COR-L47 (cell line): ENCODE measurements at regions not wholly inside any gene's neighbourhood (a gene's known extent, or its start where the extent isn't known, plus 50 kb on each side); places are given as distances from the start of the nearest gene placed in this dataset.
"Not testable (repeated sequence)": the region's sequence is repeated elsewhere in the genome, so short reads cannot be mapped to it uniquely, and the experiment has no call there.

Experiments used
- DNase-seq: peaks from one replicate; lab custom pipeline; 2025; lab: John Stamatoyannopoulos, UW

GRCh38 chr9:108039012-108039411 lies 549.4 kb upstream of the KLF4 start:
- DNase-seq = no peak

GRCh38 chr9:108035487-108035886 lies 545.9 kb upstream of the KLF4 start:
- DNase-seq = no peak

DNA sequence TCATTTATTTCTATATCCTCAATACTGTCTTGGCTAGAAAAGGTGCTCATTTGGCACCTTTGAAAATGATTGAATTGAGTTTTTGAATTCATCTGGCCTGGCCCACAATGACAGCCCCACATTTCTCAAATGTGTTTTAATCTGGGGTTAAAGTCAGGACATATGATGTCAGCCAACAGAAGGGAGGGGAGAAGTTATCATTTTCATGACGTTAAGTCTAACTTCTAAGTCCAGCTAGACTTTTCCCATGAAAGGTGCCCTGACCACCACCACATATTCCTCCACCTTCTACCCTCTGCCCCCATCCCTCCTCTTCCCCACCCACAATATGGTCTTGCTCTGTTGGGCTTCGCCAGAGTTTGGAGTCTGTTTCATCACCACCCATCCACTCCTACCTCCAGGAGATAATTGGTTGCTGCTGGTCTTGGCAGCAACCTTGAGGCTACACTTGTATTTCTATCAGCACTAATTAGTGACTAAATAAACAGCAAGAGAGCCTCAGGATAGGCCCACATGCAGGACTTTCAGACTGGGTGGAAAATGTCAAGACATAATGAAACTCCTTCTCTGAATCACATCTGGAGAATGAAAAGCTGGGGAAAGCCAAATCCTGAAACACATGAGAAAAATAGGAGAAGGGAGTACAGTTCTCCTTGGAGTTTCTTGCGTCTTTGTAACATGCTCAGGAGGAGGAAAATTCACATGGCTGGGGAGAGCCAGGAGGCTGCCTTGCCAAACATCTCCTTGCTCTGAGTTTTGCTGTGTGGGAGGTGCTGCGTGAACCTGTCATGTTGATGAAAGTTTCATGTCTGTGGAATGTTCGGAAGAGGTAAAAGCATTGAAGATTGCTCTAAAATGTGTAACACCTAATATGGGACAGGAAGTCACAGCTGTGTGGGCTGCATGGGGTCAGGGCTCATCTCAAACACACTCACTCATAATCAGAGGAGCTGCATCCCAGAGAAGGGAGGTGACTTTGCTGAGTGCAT lies 544.7 kb upstream of the KLF4 start:
- no peak for DNase-seq

- not testable (repeated sequence) for DNase-seq
Measured at GRCh38 chr9:108032079-108032478, 542.5 kb upstream of the KLF4 start.

DNA sequence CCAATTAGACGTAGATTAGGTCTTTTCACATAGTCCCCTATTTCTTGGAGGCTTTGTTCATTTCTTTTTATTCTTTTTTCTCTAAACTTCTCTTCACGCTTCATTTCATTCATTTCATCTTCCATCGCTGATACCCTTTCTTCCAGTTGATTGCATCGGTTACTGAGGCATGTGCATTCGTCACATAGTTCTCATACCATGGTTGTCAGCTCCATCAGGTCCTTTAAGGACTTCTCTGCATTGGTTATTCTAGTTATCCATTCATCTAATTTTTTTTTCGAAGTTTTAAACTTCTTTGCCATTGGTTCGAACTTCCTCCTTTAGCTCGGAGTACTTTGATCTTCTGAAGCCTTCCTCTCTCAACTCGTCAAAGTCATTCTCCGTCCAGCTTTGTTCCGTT lies 541.7 kb upstream of the KLF4 start:
- not testable (repeated sequence) for DNase-seq

GRCh38 chr9:108026718-108027117 lies 537.1 kb upstream of the KLF4 start:
- DNase-seq = not testable (repeated sequence)

DNA sequence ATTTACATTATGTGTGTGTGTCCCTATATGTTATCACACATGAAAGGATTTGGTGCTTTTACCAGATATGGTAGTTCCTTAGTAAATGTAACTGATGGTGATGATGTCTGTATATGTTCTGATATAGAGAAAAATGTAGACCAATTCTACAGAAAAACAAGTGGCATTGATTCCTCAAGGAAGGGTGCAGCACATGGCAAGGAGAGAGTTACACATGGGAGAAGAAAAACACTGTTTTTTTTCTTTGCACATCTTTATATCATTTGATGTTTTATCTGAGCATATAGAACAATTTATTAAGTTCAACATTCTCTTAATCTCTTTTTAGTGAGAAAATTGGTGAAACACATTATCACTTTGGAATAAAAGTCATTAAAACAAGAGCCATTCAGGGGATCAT lies 535.0 kb upstream of the KLF4 start:
- DNase-seq = no peak

GRCh38 chr9:108022246-108022935 lies 532.8 kb upstream of the KLF4 start:
- DNase-seq = no peak

- no peak for DNase-seq
Measured at GRCh38 chr9:108021096-108021710, 531.6 kb upstream of the KLF4 start.

DNA sequence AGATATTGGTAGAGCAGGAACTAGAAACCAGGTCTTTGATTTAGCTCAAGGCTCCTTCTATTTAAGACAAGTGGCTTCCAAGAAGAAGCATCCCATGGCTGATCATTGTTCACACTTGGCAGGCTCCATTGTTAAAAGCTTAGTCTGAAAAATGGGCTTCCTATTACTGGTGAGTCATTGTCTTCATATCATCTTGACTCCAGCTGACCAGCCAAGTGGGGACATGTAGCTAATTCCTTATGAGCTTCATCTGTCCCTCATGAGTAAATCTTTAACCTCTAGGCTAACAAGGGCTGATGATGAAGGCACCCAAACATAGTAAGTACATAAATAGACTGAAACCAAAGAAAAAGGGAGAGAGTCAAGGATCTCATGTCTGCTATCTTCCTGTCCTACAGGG lies 530.3 kb upstream of the KLF4 start:
- DNase-seq = no peak

GRCh38 chr9:108017671-108018070 lies 528.1 kb upstream of the KLF4 start:
- DNase-seq = no peak

DNA sequence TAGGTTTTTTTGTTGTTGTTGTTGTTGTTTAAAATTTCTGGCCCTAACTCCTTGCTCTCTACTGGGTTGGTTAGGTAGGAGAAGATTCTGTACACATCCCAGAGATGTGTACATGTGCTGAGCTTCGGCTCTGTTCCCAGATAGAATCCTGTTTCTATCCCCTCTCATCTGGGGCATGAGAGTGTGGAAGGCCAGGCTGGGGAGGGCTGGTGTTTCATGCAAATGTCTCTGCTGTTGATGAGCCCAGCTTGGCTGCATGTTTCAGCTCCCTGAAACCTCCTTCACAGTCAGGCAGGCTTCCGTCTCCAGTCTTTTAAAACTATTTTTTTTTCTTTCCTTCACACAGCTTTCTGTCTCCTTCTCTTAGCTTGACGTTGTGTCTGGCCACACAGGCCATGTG lies 526.9 kb upstream of the KLF4 start:
- DNase-seq = no peak

- DNase-seq = no peak
Measured at GRCh38 chr9:108015690-108016089, 526.1 kb upstream of the KLF4 start.

GRCh38 chr9:108014353-108014752 lies 524.8 kb upstream of the KLF4 start:
- no peak for DNase-seq

DNA sequence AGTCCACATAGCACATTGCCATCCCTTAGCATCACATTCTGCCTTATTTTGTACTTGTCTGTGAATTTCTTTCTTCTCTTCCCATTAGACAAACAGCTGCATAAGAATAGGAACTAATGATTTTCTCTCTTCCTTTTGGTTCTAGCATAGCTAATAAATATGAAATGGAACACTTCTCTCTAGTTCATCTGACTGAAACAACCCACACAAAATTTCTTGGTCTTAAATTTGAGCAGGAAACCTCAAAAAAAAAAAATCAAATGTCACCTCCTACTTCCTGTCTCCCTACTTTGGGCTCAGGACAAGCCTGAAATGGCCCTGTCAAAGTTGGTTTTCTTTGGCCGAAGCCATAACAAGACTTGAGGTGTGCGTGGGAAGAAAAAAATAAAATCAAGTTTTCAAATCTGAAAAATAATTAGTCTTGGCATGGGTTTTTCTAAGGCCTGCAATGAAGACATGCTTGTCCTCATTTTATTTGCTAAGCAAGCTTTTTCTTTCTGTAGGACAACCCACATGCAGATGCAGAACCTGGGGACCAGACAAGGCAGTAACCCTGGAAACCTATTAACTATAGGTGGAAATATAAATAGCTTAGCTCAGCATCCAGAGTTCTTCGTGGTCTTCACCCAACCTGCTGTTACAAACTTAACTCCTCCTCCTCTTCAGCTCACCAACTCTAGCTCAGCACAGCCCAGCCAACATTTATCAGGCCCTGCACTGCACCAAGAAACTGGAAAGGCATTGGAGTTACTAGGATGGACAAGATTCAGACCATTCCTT lies 523.5 kb upstream of the KLF4 start:
- DNase-seq = no peak

DNA sequence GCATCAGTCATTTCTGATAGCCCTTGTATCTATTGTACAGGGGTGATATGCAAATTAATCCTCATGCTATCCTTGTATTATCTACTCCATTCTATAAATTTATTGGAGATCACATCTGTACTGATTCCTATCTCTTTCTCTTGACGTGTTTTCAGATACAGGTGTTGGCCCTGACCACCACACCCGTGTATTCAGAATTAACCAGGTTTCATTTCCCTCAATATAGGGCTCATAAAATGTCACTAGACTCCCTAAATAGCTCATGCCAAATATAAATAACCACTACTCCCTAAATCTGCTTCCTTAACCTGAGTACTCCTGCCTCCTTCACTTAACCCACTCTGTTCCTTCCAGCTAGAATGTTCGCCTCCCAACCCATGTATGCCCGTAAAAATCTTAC lies 522.8 kb upstream of the KLF4 start:
- DNase-seq = no peak

DNA sequence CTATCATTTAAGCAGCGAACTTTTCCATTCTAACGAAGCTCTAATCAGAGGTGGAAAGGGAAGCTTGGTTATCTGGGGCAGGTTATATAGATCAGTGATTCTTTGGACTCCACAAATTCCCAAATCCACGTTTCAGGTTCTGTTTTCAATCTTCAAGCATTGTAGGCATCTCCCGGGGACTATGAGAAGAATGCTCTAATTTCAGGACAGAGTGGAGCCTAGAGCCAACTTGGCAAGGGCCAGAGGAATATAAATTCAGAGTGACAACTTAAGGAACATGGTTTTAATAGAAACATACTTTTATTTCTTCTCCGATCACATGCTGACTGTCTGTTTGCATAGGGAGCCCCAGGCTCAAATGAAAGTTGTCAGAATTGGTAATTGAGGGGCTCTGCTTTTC lies 514.0 kb upstream of the KLF4 start:
- no peak for DNase-seq

- no peak for DNase-seq
Measured at GRCh38 chr9:108002371-108002956, 512.9 kb upstream of the KLF4 start.

DNA sequence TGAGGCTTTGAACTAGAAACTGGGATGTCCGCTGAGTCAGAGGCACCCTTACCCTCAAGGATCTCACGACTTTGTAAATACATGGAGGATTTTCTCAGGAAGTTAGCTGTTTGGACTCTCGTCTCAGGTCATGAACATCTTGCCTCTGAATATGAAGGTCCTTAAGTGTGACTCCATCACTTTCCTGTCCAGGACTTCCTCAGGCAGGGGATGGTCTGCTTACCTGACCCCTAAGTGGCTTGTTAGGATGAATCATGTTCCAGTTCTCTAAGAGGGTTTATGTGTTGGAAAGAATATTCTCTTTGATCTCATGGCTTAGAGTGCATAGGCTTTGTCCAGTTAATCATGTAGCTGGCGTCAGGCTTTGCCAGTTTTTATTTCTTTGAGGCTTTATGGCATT lies 511.7 kb upstream of the KLF4 start:
- DNase-seq = no peak

GRCh38 chr9:107999890-108000289 lies 510.3 kb upstream of the KLF4 start:
- DNase-seq = no peak

DNA sequence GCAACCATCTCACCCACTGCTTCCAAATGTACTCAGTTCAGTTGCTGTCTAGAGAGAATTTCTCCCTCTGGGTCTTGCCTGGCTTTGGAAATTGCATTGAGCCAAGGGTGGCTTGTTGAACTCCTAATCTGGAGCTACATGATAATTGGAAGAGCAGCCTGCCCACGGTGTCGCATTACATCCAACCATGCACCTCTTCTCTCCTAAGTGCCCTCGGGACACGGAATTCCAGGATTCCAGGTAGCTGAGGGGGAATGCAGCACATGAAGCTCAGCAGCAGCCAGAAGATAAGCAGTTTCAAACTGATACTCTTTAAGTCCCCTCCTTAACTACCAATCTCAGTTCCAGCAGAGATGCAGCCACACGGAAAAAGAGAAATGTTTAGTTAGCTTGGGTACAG lies 509.4 kb upstream of the KLF4 start:
- DNase-seq = no peak

- no peak for DNase-seq
Measured at GRCh38 chr9:107994648-107995047, 505.1 kb upstream of the KLF4 start.
